ENCODE measurements at regions not wholly inside any gene's neighbourhood (a gene's known extent, or its start where the extent isn't known, plus 50 kb on each side); places are given as distances from the start of the nearest gene placed in this dataset.

DNA sequence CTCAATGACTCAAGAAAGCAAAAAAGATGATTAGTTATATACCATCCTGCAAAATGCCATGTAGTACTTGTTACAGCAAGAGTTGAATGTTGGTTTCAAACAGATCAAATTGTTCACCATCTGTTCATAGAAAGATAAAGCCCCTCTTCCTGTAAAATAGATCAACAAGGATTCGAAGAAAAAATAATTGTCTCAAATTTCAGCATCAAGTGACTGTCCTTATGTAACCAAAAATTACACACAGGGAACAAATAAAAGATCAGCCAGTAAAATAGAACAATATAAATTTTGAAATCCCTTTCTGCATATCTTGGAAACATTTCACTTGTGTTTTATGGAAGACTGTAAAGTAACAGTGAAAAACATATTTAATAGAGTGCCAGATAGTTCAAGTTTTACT lies 165.1 kb upstream of the STAC start:
- Histone ChIP-seq H3K4me3 (IDR thresholded peaks at IDR 0.05; ENCODE audit: insufficient read depth, low read depth, low read length) (no peak overlapping the region), H3K9ac (no peak overlapping the region), H3K27ac (no peak overlapping the region), H3K4me2 (no peak overlapping the region), H2AFZ (ENCODE audit: low read depth) (no peak overlapping the region), H3K36me3 (ENCODE audit: insufficient read depth) (no peaks in the 10 kb centered on the region), H3K79me2 (ENCODE audit: insufficient read depth, low read depth) (no peaks in the 10 kb centered on the region), H4K20me1 (ENCODE audit: insufficient read depth) (no peaks in the 10 kb centered on the region), H3K27me3 (ENCODE audit: insufficient read depth, low read depth) (no peaks in the 10 kb centered on the region), H3K4me1 (ENCODE audit: low read depth, poor library complexity, severe bottlenecking) (no peaks in the 10 kb centered on the region)
- no peak for TF ChIP-seq CTCF (conservative IDR thresholded peaks at IDR 0.05; ENCODE audit: low read depth, low read length)

GRCh38 chr3:36219398-36219797 lies 160.9 kb upstream of the STAC start:
- no peaks in the 10 kb centered on the region for H3K36me3 ChIP-seq (ENCODE audit: insufficient read depth)
- no peaks in the 10 kb centered on the region for H3K27me3 ChIP-seq (ENCODE audit: insufficient read depth, low read depth)
- no peak overlapping the region for H3K4me3 ChIP-seq (IDR thresholded peaks at IDR 0.05; ENCODE audit: insufficient read depth, low read depth, low read length)
- H2AFZ ChIP-seq (ENCODE audit: low read depth) = no peak overlapping the region
- no peak for TF ChIP-seq CTCF (conservative IDR thresholded peaks at IDR 0.05; ENCODE audit: low read depth, low read length)
- no peaks in the 10 kb centered on the region for H4K20me1 ChIP-seq (ENCODE audit: insufficient read depth)
- H3K79me2 ChIP-seq (ENCODE audit: insufficient read depth, low read depth) = no peaks in the 10 kb centered on the region
- no peak overlapping the region for H3K9ac ChIP-seq
- no peak overlapping the region for H3K27ac ChIP-seq
- no peaks in the 10 kb centered on the region for H3K4me1 ChIP-seq (ENCODE audit: low read depth, poor library complexity, severe bottlenecking)
- no peak overlapping the region for H3K4me2 ChIP-seq

DNA sequence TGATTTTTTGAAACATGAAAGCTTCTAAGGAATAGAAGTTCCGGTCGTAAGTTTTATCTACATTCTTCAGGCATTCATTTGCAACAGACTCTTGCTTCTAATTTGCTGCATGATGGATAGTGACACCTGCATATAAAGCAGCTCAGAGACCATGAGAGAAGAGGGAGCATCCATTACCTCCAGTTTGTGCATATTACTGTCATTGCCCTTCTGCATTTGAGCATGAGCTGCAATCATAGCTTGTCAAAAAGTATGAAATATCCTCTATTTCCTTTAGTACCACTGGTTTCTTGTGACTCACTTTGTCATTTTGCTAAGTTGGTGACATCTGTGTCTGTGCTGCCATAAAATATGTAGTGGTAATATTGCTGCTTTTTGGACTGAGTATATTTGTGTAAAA lies 160.1 kb upstream of the STAC start:
- H3K9ac ChIP-seq = no peak overlapping the region
- no peak overlapping the region for H3K4me2 ChIP-seq
- H3K27ac ChIP-seq = no peak overlapping the region
- no peak overlapping the region for H3K4me3 ChIP-seq (IDR thresholded peaks at IDR 0.05; ENCODE audit: insufficient read depth, low read depth, low read length)
- no peaks in the 10 kb centered on the region for H4K20me1 ChIP-seq (ENCODE audit: insufficient read depth)
- TF ChIP-seq CTCF (conservative IDR thresholded peaks at IDR 0.05; ENCODE audit: low read depth, low read length) = no peak
- H3K4me1 ChIP-seq (ENCODE audit: low read depth, poor library complexity, severe bottlenecking) = no peaks in the 10 kb centered on the region
- no peak overlapping the region for H2AFZ ChIP-seq (ENCODE audit: low read depth)
- no peaks in the 10 kb centered on the region for H3K27me3 ChIP-seq (ENCODE audit: insufficient read depth, low read depth)
- H3K36me3 ChIP-seq (ENCODE audit: insufficient read depth) = no peaks in the 10 kb centered on the region
- H3K79me2 ChIP-seq (ENCODE audit: insufficient read depth, low read depth) = no peaks in the 10 kb centered on the region

DNA sequence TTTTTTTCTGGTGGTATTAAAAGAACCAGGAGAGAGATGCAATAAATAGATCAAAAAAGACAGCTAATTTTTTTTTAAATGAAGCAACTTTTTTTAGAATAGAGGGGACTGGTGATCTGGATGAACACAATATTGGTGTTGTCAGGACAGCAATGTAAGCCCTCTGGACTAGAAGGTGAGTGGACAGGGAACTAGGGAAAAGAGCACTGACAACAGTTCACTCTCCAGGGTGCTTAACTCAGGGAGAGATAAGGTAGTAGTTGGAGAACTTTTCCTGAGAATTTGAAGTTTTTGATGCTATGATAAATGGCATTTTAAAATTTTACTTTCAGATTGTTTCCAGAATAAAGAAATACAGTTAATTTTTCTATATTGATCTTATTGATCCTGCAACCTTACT lies 158.3 kb upstream of the STAC start:
- no peaks in the 10 kb centered on the region for H3K4me1 ChIP-seq (ENCODE audit: low read depth, poor library complexity, severe bottlenecking)
- H3K4me2 ChIP-seq = no peak overlapping the region
- H4K20me1 ChIP-seq (ENCODE audit: insufficient read depth) = no peaks in the 10 kb centered on the region
- no peaks in the 10 kb centered on the region for H3K27me3 ChIP-seq (ENCODE audit: insufficient read depth, low read depth)
- H3K79me2 ChIP-seq (ENCODE audit: insufficient read depth, low read depth) = no peaks in the 10 kb centered on the region
- no peak overlapping the region for H3K27ac ChIP-seq
- no peak overlapping the region for H2AFZ ChIP-seq (ENCODE audit: low read depth)
- no peak overlapping the region for H3K9ac ChIP-seq
- no peak overlapping the region for H3K4me3 ChIP-seq (IDR thresholded peaks at IDR 0.05; ENCODE audit: insufficient read depth, low read depth, low read length)
- H3K36me3 ChIP-seq (ENCODE audit: insufficient read depth) = no peaks in the 10 kb centered on the region
- TF ChIP-seq CTCF (conservative IDR thresholded peaks at IDR 0.05; ENCODE audit: low read depth, low read length) = no peak

GRCh38 chr3:36227980-36228379 lies 152.3 kb upstream of the STAC start:
- Histone ChIP-seq H3K4me3 (IDR thresholded peaks at IDR 0.05; ENCODE audit: insufficient read depth, low read depth, low read length) (no peak overlapping the region), H3K27ac (no peak overlapping the region), H3K27me3 (ENCODE audit: insufficient read depth, low read depth) (no peaks in the 10 kb centered on the region), H4K20me1 (ENCODE audit: insufficient read depth) (no peaks in the 10 kb centered on the region), H3K4me2 (no peak overlapping the region), H3K79me2 (ENCODE audit: insufficient read depth, low read depth) (no peaks in the 10 kb centered on the region), H3K9ac (no peak overlapping the region), H3K36me3 (ENCODE audit: insufficient read depth) (no peaks in the 10 kb centered on the region), H2AFZ (ENCODE audit: low read depth) (no peak overlapping the region), H3K4me1 (ENCODE audit: low read depth, poor library complexity, severe bottlenecking) (no peaks in the 10 kb centered on the region)
- no peak for TF ChIP-seq CTCF (conservative IDR thresholded peaks at IDR 0.05; ENCODE audit: low read depth, low read length)
